SU-DHL-6 (cell line): ENCODE measurements at regions not wholly inside any gene's neighbourhood (a gene's known extent, or its start where the extent isn't known, plus 50 kb on each side); places are given as distances from the start of the nearest gene placed in this dataset.

Source experiments
- H2AFZ ChIP-seq: fragments of 200-600 bp; sonication (generic); 2 replicates; pipeline ENCODE4 v1.6.1; 2014; ENCODE audit warnings: low read depth, mild to moderate bottlenecking, moderate library complexity, mixed read lengths, antibody characterized with exemption, low read length; ENCODE audit not compliant: severe bottlenecking
- H3F3A ChIP-seq: fragments of 200-600 bp; shearing (Covaris generic); 2 replicates; pipeline ENCODE4 v1.6.0; 2016; ENCODE audit warnings: antibody characterized with exemption, mild to moderate bottlenecking; ENCODE audit not compliant: insufficient read depth
- H3K27ac ChIP-seq: fragments of 200-600 bp; sonication (generic); 2 replicates; pipeline ENCODE4 v1.5.1; 2016; ENCODE audit warnings: low read depth, mild to moderate bottlenecking, low read length, moderate library complexity, mixed read lengths
- H3K27me3 ChIP-seq: fragments of 200-600 bp; sonication (generic), shearing (Covaris generic); 2 replicates; pipeline ENCODE4 v1.6.0; 2014; ENCODE audit warnings: mild to moderate bottlenecking, low read length
- H3K36me3 ChIP-seq: fragments of 200-600 bp; sonication (generic); 2 replicates; pipeline ENCODE4 v1.6.1; 2014; ENCODE audit warnings: mild to moderate bottlenecking, low read length, mixed read lengths
- H3K4me2 ChIP-seq: fragments of 300-600, 200-600 bp; shearing (Covaris generic), sonication (generic); 2 replicates; pipeline ENCODE4 v1.6.0; 2014; ENCODE audit warnings: low read length, low read depth, mild to moderate bottlenecking; ENCODE audit not compliant: poor library complexity, severe bottlenecking
- H3K4me3 ChIP-seq: fragments of 200-600 bp; sonication (generic); 2 replicates; pipeline ENCODE4 v1.5.1; 2014; ENCODE audit warnings: antibody characterized with exemption, low read length, mild to moderate bottlenecking, mixed read lengths; ENCODE audit not compliant: insufficient read depth, poor library complexity, severe bottlenecking
- H3K79me2 ChIP-seq: fragments of 200-600 bp; sonication (generic); 2 replicates; pipeline ENCODE4 v1.6.1; 2014; ENCODE audit warnings: mild to moderate bottlenecking, low read length, moderate library complexity; ENCODE audit not compliant: insufficient read depth
- H3K9ac ChIP-seq: fragments of 200-600 bp; sonication (generic); 2 replicates; pipeline ENCODE4 v1.7.0; 2014; ENCODE audit warnings: mild to moderate bottlenecking, low read length
- H3K9me2 ChIP-seq: fragments of 200-600 bp; sonication (generic); replicated peaks from 2 replicates; pipeline ENCODE4 v1.6.1; 2014; ENCODE audit warnings: low read length; ENCODE audit not compliant: insufficient read depth
- H3K9me3 ChIP-seq: fragments of 200-600 bp; sonication (generic); 2 replicates; pipeline ENCODE4 v1.6.1; 2014; ENCODE audit warnings: low read length, mixed read lengths; ENCODE audit not compliant: insufficient read depth
- H4K20me1 ChIP-seq: fragments of 200-600 bp; sonication (generic); 2 replicates; pipeline ENCODE4 v1.6.1; 2014; ENCODE audit warnings: low read depth, mild to moderate bottlenecking, antibody characterized with exemption, low read length, moderate library complexity, mixed read lengths
- EZH2phosphoT487 ChIP-seq: fragments of 200-600 bp; sonication (generic), shearing (Covaris generic); conservative IDR thresholded peaks from 2 replicates; pipeline ENCODE4 v1.6.1; 2018; ENCODE audit warnings: mild to moderate bottlenecking, antibody characterized with exemption, low read length, moderate library complexity, mixed read lengths
- TF ChIP-seq, protein P1 (sequence below): fragments of 200-600 bp; sonication (generic); IDR thresholded peaks from one replicate; pipeline ENCODE4 v1.5.1; 2017; ENCODE audit warnings: antibody characterized with exemption, mild to moderate bottlenecking, low read length, moderate library complexity; ENCODE audit not compliant: insufficient read depth, poor library complexity, severe bottlenecking

DNA sequence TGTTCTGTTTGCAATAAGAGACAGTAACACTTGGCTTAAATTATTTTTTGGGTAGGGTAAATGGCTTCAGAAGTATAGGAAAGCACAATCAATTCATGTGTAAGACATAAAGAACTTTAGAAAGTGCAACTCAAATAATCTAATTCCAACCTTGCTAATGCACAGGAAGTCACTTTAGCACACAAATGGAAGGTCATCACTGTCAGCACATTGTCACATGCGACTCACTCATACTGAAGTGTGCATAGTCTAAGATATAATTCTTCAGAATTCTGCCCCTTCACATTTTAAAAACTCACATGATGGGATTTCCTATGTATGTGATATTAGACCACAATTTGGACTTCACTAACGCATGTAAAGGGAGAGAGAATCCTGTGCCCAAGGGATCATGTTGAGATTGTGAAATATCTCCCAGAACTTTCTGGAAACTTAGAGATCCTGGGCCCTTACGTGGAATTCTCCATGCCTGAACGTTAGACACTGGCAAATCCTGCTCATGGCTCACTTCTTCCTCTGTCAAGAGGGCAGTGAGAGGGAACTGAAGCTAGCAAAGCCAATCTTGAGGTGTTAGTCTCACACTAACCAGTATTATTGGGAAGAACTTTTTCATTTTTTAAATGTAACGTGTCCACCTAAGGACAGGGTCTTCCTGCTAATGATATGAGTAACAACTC is 403.2 kb upstream of the PTGER4 start:
- H3K79me2 ChIP-seq: no peaks in the 10 kb centered on the region
- H3K27me3 ChIP-seq: no peaks in the 10 kb centered on the region
- no peaks in the 10 kb centered on the region for H3F3A ChIP-seq
- H4K20me1 ChIP-seq: no peaks in the 10 kb centered on the region
- TF ChIP-seq, protein P1, sequence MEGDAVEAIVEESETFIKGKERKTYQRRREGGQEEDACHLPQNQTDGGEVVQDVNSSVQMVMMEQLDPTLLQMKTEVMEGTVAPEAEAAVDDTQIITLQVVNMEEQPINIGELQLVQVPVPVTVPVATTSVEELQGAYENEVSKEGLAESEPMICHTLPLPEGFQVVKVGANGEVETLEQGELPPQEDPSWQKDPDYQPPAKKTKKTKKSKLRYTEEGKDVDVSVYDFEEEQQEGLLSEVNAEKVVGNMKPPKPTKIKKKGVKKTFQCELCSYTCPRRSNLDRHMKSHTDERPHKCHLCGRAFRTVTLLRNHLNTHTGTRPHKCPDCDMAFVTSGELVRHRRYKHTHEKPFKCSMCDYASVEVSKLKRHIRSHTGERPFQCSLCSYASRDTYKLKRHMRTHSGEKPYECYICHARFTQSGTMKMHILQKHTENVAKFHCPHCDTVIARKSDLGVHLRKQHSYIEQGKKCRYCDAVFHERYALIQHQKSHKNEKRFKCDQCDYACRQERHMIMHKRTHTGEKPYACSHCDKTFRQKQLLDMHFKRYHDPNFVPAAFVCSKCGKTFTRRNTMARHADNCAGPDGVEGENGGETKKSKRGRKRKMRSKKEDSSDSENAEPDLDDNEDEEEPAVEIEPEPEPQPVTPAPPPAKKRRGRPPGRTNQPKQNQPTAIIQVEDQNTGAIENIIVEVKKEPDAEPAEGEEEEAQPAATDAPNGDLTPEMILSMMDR: no peak
- no peak for TF ChIP-seq EZH2phosphoT487
- H3K9ac ChIP-seq: no peak overlapping the region
- no peaks in the 10 kb centered on the region for H3K9me3 ChIP-seq
- H2AFZ ChIP-seq: no peak overlapping the region
- H3K4me3 ChIP-seq: no peak overlapping the region
- H3K36me3 ChIP-seq: no peaks in the 10 kb centered on the region
- H3K9me2 ChIP-seq: no peaks in the 10 kb centered on the region
- no peak overlapping the region for H3K27ac ChIP-seq
- no peak overlapping the region for H3K4me2 ChIP-seq

DNA sequence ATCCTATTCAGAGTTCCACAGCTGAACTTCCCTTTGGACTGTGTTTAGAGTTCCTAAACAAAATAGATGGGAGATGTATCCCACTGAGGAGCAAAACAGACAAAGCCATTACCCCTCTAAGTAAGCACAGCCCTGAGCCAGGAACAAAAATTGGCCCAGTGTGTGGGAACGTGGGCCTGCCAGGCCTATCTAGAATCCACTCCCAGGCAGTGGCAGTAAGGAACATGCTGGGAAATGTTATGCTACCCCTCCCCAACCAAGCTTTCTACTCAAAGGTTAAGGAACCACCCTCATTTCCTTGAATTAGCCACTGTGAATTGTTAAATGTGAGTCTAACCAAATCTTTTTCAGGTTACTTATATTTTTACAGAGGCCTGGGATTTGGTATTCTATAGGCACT is 405.1 kb upstream of the PTGER4 start:
- TF ChIP-seq, protein P1: no peak
- no peaks in the 10 kb centered on the region for H3K27me3 ChIP-seq

DNA sequence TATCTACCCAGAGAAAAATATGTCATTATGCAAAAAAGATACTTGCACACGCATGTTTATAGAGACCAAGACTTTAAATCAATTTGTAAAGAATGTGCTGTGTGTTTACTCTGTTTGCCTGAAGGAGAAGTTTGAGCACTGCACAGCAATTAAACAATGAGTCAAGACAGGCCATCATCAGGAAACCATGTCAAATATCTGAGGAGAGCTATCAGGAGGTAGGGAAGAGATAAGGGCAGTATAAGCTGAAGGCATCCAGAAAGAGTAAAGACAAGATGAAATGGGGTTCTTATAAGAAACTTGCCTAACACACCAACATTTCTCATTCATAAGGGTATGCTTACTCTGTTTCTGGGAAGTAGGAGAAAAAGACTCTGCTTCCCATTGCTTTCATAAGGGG is 405.8 kb upstream of the PTGER4 start:
- no peak overlapping the region for H2AFZ ChIP-seq
- H3K9me3 ChIP-seq: no peaks in the 10 kb centered on the region
- H3K36me3 ChIP-seq: no peaks in the 10 kb centered on the region
- no peaks in the 10 kb centered on the region for H3F3A ChIP-seq
- no peaks in the 10 kb centered on the region for H4K20me1 ChIP-seq
- no peaks in the 10 kb centered on the region for H3K79me2 ChIP-seq
- no peaks in the 10 kb centered on the region for H3K9me2 ChIP-seq
- H3K27ac ChIP-seq: no peak overlapping the region
- no peaks in the 10 kb centered on the region for H3K27me3 ChIP-seq
- TF ChIP-seq, protein P1: no peak
- no peak for TF ChIP-seq EZH2phosphoT487
- H3K9ac ChIP-seq: no peak overlapping the region
- H3K4me2 ChIP-seq: no peak overlapping the region
- no peak overlapping the region for H3K4me3 ChIP-seq

More for the DNA sequence above, 405.1 kb upstream of the PTGER4 start:
- H3K4me3 ChIP-seq: no peak overlapping the region
- H3K9me3 ChIP-seq: no peaks in the 10 kb centered on the region
- no peaks in the 10 kb centered on the region for H3K79me2 ChIP-seq
- no peaks in the 10 kb centered on the region for H3K9me2 ChIP-seq
- H3K36me3 ChIP-seq: no peaks in the 10 kb centered on the region
- H3F3A ChIP-seq: no peaks in the 10 kb centered on the region
- H3K27ac ChIP-seq: no peak overlapping the region
- no peak overlapping the region for H3K9ac ChIP-seq
- H3K4me2 ChIP-seq: no peak overlapping the region
- H2AFZ ChIP-seq: no peak overlapping the region
- H4K20me1 ChIP-seq: no peaks in the 10 kb centered on the region
